Panc1 (cell line): ENCODE measurements at regions not wholly inside any gene's neighbourhood (a gene's known extent, or its start where the extent isn't known, plus 50 kb on each side); places are given as distances from the start of the nearest gene placed in this dataset.

Experiments used
- ATAC-seq: fragments of 200-7000 bp; cut with Tn5 transposase; 2 replicates; pipeline ENCODE4 v1.9.1; 2020; ENCODE audit warnings: mild to moderate bottlenecking, moderate library complexity
- BruUV-seq: library from RNA; stranded (reverse); fragments of 400-500 nt; replicated peaks from 2 replicates; lab custom pipeline; 2021; lab: Mats Ljungman, UMichigan
- CTCF ChIA-PET: fragments of 300-600 bp; sonication (Branson Sonifier 250); formaldehyde crosslinking; loops from one replicate; lab custom pipeline; 2022; ENCODE audit warnings: antibody characterized with exemption; lab: Charles Lee
- POLR2A ChIA-PET: fragments of 300-600 bp; sonication (Branson Sonifier 250); formaldehyde crosslinking; loops from one replicate; lab custom pipeline; 2022; ENCODE audit warnings: antibody characterized with exemption; lab: Charles Lee
- DNase-seq: peaks from one replicate; pipeline ENCODE4 v3.0.0-alpha.2; 2010; ENCODE audit warnings: low read depth, low spot score
- H3K27ac ChIP-seq: 2 replicates; pipeline ENCODE4 v1.5.1; 2011; ENCODE audit warnings: mild to moderate bottlenecking, low read length, inconsistent platforms
- H3K27me3 ChIP-seq: fragments of 200-500 bp; sonication (Bioruptor generic); 2 replicates; pipeline ENCODE4 v1.6.0; 2014; ENCODE audit warnings: low read length, inconsistent platforms; ENCODE audit not compliant: control insufficient read depth, insufficient read depth
- H3K36me3 ChIP-seq: fragments of 200-500 bp; sonication (Bioruptor generic); 2 replicates; pipeline ENCODE4 v1.5.1; 2014; ENCODE audit warnings: inconsistent platforms, mild to moderate bottlenecking, low read length, moderate library complexity; ENCODE audit not compliant: control insufficient read depth, insufficient read depth
- H3K4me1 ChIP-seq: 2 replicates; pipeline ENCODE4 v1.5.1; 2011; ENCODE audit warnings: inconsistent platforms, mild to moderate bottlenecking, low read length, moderate library complexity; ENCODE audit not compliant: control insufficient read depth, insufficient read depth
- H3K4me3 ChIP-seq, 2 experiments: 2 replicates each; pipeline ENCODE4 v1.5.1; 2011 to 2012; ENCODE audit warnings: low read depth in 2 of 2, low read length in 2 of 2, mild to moderate bottlenecking in 2 of 2, inconsistent platforms in 1 of 2, moderate library complexity in 1 of 2
- H3K9me3 ChIP-seq: fragments of 200-500 bp; sonication (Bioruptor generic); 2 replicates; pipeline ENCODE4 v1.5.1; 2014; ENCODE audit warnings: low read depth, mild to moderate bottlenecking, inconsistent platforms, low read length, moderate library complexity; ENCODE audit not compliant: control insufficient read depth, insufficient read depth
- POLR2AphosphoS5 ChIP-seq: IDR thresholded peaks from 2 replicates; pipeline ENCODE4 v1.6.1; 2012; ENCODE audit warnings: mild to moderate bottlenecking, low read depth, low read length, moderate library complexity
- SIN3A ChIP-seq: IDR thresholded peaks from 2 replicates; pipeline ENCODE4 v1.6.1; 2012; ENCODE audit warnings: low read depth, mild to moderate bottlenecking, low read length, moderate library complexity, borderline replicate concordance; ENCODE audit not compliant: insufficient read depth
- TCF7L2 ChIP-seq: IDR thresholded peaks from 2 replicates; pipeline ENCODE4 v1.6.1; 2011; ENCODE audit warnings: mild to moderate bottlenecking, low read depth, low read length, inconsistent platforms
- in situ Hi-C: cut with HindIII; loops from 2 replicates; pipeline ENCODE4 v1.10.0; 2016; ENCODE audit warnings: low sequenced_read_pairs, low pct_unique_long_range_greater_than_20kb
- intact Hi-C: fragments of 100-400 bp; cut with micrococcal nuclease; formaldehyde crosslinking; loops from one replicate; pipeline ENCODE4 v1.10.0; 2022; ENCODE audit not compliant: unreplicated experiment
- TF ChIP-seq, protein P1 (sequence below), 2 experiments: IDR thresholded peaks; 2 replicates each; pipeline ENCODE4 v1.6.1; 2011 to 2012; ENCODE audit warnings: low read depth in 2 of 2, control low read depth in 1 of 2, low read length in 1 of 2, mild to moderate bottlenecking in 1 of 2, moderate library complexity in 1 of 2; ENCODE audit not compliant: insufficient read depth in 1 of 2
- TF ChIP-seq, protein P2 (sequence below): fragments of 450-650 bp; IDR thresholded peaks from 2 replicates; pipeline ENCODE4 v1.5.1; 2017; ENCODE audit warnings: mild to moderate bottlenecking

DNA sequence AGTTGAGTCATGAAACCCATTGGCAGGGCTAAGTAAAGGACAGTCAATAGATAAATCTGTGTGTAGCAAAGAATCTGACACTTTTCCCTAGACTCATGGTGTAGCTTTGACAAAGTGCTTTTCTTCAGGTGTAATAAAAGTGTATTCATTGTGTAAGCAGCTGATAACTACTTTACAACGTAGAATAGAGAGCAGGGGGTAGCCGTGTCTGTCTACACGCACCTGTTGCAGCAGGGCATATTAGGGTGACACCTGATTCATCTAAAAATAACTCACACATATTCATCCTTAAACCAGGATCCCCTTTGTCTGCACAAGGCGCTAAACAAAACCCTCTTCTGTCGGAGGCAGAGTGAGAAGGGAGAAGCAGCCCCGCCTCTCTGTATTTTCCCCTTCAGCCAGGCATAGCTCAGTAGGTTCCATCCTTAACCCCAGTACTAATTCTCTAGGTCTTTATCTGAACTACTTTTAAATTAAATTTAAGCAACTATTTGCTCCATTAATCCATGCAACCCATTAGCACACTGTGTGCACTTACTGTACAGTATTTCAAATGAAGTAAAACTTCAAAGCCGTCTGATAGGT is 306.7 kb upstream of the SASH1 start:
- Histone ChIP-seq H3K4me1 (no peaks in the 10 kb centered on the region), H3K36me3 (no peaks in the 10 kb centered on the region), H3K9me3 (no peaks in the 10 kb centered on the region), H3K27ac (no peak overlapping the region), H3K27me3 (no peaks in the 10 kb centered on the region), H3K4me3 (no peak overlapping the region)
- ATAC-seq = no peak
- no peak for DNase-seq
- BruUV-seq = no TSS peak
- in situ Hi-C loops (no loop called here), intact Hi-C loops (no loop called here)
- TF ChIP-seq POLR2AphosphoS5 = no peak
- TF ChIP-seq, protein P1, sequence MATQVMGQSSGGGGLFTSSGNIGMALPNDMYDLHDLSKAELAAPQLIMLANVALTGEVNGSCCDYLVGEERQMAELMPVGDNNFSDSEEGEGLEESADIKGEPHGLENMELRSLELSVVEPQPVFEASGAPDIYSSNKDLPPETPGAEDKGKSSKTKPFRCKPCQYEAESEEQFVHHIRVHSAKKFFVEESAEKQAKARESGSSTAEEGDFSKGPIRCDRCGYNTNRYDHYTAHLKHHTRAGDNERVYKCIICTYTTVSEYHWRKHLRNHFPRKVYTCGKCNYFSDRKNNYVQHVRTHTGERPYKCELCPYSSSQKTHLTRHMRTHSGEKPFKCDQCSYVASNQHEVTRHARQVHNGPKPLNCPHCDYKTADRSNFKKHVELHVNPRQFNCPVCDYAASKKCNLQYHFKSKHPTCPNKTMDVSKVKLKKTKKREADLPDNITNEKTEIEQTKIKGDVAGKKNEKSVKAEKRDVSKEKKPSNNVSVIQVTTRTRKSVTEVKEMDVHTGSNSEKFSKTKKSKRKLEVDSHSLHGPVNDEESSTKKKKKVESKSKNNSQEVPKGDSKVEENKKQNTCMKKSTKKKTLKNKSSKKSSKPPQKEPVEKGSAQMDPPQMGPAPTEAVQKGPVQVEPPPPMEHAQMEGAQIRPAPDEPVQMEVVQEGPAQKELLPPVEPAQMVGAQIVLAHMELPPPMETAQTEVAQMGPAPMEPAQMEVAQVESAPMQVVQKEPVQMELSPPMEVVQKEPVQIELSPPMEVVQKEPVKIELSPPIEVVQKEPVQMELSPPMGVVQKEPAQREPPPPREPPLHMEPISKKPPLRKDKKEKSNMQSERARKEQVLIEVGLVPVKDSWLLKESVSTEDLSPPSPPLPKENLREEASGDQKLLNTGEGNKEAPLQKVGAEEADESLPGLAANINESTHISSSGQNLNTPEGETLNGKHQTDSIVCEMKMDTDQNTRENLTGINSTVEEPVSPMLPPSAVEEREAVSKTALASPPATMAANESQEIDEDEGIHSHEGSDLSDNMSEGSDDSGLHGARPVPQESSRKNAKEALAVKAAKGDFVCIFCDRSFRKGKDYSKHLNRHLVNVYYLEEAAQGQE (IDR thresholded peaks at IDR 0.05; ENCODE audit: insufficient read depth in 1 of 2, low read depth in 2 of 2, low read length in 1 of 2) = no peak
- TF ChIP-seq, protein P2, sequence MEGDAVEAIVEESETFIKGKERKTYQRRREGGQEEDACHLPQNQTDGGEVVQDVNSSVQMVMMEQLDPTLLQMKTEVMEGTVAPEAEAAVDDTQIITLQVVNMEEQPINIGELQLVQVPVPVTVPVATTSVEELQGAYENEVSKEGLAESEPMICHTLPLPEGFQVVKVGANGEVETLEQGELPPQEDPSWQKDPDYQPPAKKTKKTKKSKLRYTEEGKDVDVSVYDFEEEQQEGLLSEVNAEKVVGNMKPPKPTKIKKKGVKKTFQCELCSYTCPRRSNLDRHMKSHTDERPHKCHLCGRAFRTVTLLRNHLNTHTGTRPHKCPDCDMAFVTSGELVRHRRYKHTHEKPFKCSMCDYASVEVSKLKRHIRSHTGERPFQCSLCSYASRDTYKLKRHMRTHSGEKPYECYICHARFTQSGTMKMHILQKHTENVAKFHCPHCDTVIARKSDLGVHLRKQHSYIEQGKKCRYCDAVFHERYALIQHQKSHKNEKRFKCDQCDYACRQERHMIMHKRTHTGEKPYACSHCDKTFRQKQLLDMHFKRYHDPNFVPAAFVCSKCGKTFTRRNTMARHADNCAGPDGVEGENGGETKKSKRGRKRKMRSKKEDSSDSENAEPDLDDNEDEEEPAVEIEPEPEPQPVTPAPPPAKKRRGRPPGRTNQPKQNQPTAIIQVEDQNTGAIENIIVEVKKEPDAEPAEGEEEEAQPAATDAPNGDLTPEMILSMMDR = no peak
- no peak for TF ChIP-seq SIN3A
- no peak for TF ChIP-seq TCF7L2
- POLR2A ChIA-PET = no interaction called here
- CTCF ChIA-PET = no interaction called here

DNA sequence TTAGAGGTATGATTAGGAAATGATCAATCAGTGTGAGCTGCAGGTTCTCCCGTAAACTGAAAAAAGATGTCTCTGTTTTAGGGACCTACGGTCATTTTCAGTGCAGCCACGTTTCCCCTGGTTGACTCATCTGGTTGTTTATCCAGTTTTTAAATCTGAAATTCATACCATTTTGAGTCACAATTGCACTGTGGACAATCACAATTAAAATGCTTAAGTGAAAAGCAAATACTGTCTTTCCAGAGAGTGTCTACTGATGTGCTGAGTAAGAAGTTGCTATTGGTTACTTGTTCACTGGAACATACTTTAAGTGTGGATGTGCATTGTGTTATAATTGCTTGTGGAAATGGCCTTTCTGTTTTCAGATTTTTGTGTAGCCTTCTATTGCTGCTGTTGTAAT is 305.1 kb upstream of the SASH1 start:
- in situ Hi-C loops = no loop called here
- Histone ChIP-seq H3K4me1 (no peaks in the 10 kb centered on the region), H3K9me3 (no peaks in the 10 kb centered on the region), H3K4me3 (no peak overlapping the region), H3K36me3 (no peaks in the 10 kb centered on the region), H3K27ac (no peak overlapping the region), H3K27me3 (no peaks in the 10 kb centered on the region)
- DNase-seq = no peak
- BruUV-seq = no TSS peak
- ChIA-PET CTCF (no interaction called here), POLR2A (no interaction called here)
- no peak for ATAC-seq
- TF ChIP-seq SIN3A (no peak), TCF7L2 (no peak), POLR2AphosphoS5 (no peak)
- TF ChIP-seq, protein P2 = no peak
- TF ChIP-seq, protein P1 (IDR thresholded peaks at IDR 0.05; ENCODE audit: insufficient read depth in 1 of 2, low read depth in 2 of 2, low read length in 1 of 2) = no peak
- intact Hi-C loops = no loop called here
